ENCODE measurements at regions not wholly inside any gene's neighbourhood (a gene's known extent, or its start where the extent isn't known, plus 50 kb on each side); places are given as distances from the start of the nearest gene placed in this dataset.
A peak's percentile ranks its signal among the peaks of the same experiment; 100 is the strongest.

- no peak for DNase-seq (ENCODE audit: low read depth)
- no peak overlapping the region for H3K4me3 ChIP-seq (replicated peaks; ENCODE audit: low read depth, low read length)
- TF ChIP-seq CTCF (IDR thresholded peaks at IDR 0.05; ENCODE audit: low read length, missing control alignments): no peak
These were observed 75.3 kb upstream of the PALMD start for GRCh38 chr1:99570486-99571089.

GRCh38 chr1:99571092-99571734 is 74.7 kb upstream of the PALMD start:
- TF ChIP-seq CTCF (IDR thresholded peaks at IDR 0.05; ENCODE audit: low read length, missing control alignments): no peak
- no peak overlapping the region for H3K4me3 ChIP-seq (replicated peaks; ENCODE audit: low read depth, low read length)
- no peak for DNase-seq (ENCODE audit: low read depth)

- TF ChIP-seq CTCF (IDR thresholded peaks at IDR 0.05; ENCODE audit: low read length, missing control alignments): no peak
- H3K4me3 ChIP-seq (replicated peaks; ENCODE audit: low read depth, low read length): no peak overlapping the region
- DNase-seq (ENCODE audit: low read depth): no peak
These were observed 72.3 kb upstream of the PALMD start for GRCh38 chr1:99573431-99574217.

GRCh38 chr1:99577313-99577712 is 68.6 kb upstream of the PALMD start:
- DNase-seq (ENCODE audit: low read depth): no peak
- H3K4me3 ChIP-seq (replicated peaks; ENCODE audit: low read depth, low read length): no peak overlapping the region
- no peak for TF ChIP-seq CTCF (IDR thresholded peaks at IDR 0.05; ENCODE audit: low read length, missing control alignments)

- no peak for TF ChIP-seq CTCF (IDR thresholded peaks at IDR 0.05; ENCODE audit: low read length, missing control alignments)
- DNase-seq (ENCODE audit: low read depth): peak; percentile 16
These were observed 66.2 kb upstream of the PALMD start for GRCh38 chr1:99579691-99580172.

GRCh38 chr1:99580451-99580850 is 65.5 kb upstream of the PALMD start:
- H3K4me3 ChIP-seq (replicated peaks; ENCODE audit: low read depth, low read length): no peak overlapping the region
- peak; percentile 66 for DNase-seq (ENCODE audit: low read depth)
- TF ChIP-seq CTCF (IDR thresholded peaks at IDR 0.05; ENCODE audit: low read length, missing control alignments): no peak

More at GRCh38 chr1:99579691-99580172, 66.2 kb upstream of the PALMD start:
- no peak overlapping the region for H3K4me3 ChIP-seq (replicated peaks; ENCODE audit: low read depth, low read length)

Measured in fibroblast of pulmonary artery (primary cell).